ENCODE measurements at regions not wholly inside any gene's neighbourhood (a gene's known extent, or its start where the extent isn't known, plus 50 kb on each side); places are given as distances from the start of the nearest gene placed in this dataset.

DNA sequence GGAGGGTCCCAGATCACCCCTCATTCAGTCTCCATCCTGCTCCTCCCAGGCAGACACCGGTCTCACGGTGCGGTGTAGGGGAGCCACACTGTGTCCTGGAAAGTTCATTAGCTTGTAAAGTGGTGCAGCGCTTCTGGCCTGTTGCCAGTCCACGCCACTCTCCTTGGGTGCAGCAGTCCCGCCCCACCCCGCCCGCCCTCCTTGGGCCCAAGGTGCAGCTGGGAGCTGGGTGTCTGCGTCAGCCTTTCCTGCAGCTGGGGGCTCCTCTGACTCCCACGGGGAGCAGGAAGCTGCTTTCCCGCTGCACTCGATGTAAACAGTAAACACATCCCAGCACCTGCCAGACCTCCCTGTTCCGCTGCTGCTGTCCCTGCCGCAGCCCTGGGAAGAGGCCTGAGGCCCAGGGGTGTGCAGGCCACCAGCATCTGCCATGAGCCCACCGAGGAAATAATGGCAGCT, 53.8 kb upstream of the ASB18 start:
- no peaks in the 10 kb centered on the region for H3K9me3 Mint-ChIP-seq
- H3K4me3 Mint-ChIP-seq: no peak overlapping the region
- POLR2A ChIA-PET: no interaction called here
- H3K27me3 Mint-ChIP-seq: peaks cover 8% of the 10 kb centered on the region
- ATAC-seq (ENCODE audit: low read depth) (no peak), DNase-seq (no peak)
- H3K27ac Mint-ChIP-seq: no peak overlapping the region
- no peaks in the 10 kb centered on the region for H3K4me1 Mint-ChIP-seq
- no peaks in the 10 kb centered on the region for H3K36me3 Mint-ChIP-seq

DNA sequence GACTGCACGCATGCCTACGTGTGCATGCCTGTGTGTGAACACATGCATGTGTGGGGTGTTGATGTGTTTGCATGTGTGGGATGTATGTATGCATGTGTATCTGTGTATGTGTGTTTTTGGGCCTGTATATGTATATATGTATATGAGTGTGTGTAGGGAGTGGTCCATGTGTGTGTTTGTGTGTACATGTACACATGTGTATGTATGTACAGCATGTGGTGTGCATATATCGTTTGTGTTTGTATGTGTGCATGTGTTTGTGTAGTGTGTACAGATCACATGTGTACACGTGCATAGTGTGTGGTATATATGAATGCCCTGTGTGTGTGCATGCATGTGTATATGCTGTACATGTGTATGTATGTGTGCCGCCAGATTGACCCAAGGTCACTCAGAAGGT, 54.2 kb upstream of the ASB18 start:
- POLR2A ChIA-PET: no interaction called here
- Mint-ChIP-seq H3K9me3 (no peaks in the 10 kb centered on the region), H3K4me1 (no peaks in the 10 kb centered on the region), H3K27me3 (peaks cover 8% of the 10 kb centered on the region), H3K36me3 (no peaks in the 10 kb centered on the region), H3K27ac (no peak overlapping the region), H3K4me3 (no peak overlapping the region)
- DNase-seq: no peak
- no peak for ATAC-seq (ENCODE audit: low read depth)

GRCh38 chr2:236319036-236319435, 54.8 kb upstream of the ASB18 start:
- Mint-ChIP-seq H3K27me3 (peaks cover 4% of the 10 kb centered on the region), H3K9me3 (no peaks in the 10 kb centered on the region), H3K27ac (no peak overlapping the region), H3K36me3 (no peaks in the 10 kb centered on the region), H3K4me1 (no peaks in the 10 kb centered on the region), H3K4me3 (no peak overlapping the region)
- ATAC-seq (ENCODE audit: low read depth) (no peak), DNase-seq (no peak)
- POLR2A ChIA-PET: no interaction called here

DNA sequence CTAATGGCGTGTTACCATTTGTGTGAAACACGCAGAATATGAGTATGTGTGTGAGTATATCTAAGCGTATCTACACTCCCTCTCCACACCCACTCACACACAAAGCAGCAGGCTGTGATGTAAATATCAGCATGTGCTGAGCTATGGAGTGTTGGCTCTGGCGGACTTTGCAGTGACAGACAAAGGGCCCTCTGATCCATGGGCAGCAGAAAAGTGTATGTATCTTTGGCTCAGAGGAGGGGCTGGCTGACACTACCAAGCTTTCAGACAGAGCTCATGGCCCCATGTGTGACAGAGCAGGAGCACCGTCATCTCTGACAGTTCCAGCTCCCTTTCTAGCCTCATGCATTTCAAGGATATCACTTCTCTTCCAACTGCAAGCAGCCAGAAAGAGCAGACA, 57.2 kb upstream of the ASB18 start:
- POLR2A ChIA-PET: no interaction called here
- Mint-ChIP-seq H3K4me1 (no peaks in the 10 kb centered on the region), H3K36me3 (no peaks in the 10 kb centered on the region), H3K9me3 (no peaks in the 10 kb centered on the region), H3K27ac (no peak overlapping the region), H3K27me3 (no peaks in the 10 kb centered on the region), H3K4me3 (no peak overlapping the region)
- DNase-seq (no peak), ATAC-seq (ENCODE audit: low read depth) (no peak)

DNA sequence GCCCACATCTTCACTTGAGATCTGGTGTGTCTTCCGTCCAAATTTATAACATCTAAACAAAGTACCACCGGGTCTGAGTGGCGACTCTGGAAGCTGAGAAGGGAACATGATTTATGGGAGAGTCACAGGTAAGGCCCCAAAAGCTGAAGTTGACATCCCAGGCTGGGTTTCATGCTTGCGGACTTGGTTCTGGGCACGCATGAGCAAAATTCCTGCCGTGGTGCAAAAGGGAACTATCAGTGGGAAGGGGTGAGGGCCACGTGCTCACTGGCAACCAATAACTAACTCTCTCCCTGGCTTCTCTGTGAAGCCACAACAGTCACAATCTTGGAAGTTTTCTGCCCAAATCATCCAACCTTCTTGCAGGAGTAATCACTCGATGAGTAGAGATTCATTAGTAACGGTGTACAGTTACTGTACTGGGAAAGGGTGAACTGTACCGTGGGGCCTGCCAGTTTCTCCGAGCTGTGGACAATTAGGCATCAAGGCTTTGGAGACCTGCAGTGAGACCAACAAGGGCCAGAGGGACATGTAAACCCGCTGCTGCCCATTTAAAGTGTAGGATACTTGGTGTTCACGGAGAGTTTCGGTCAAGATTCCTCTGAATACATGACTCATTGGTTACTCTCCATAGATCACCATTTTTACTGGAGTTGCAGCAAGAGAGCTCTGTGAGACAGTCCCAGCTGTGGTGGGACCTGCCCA, 69.4 kb upstream of the ASB18 start:
- Mint-ChIP-seq H3K9me3 (no peaks in the 10 kb centered on the region), H3K27me3 (peaks cover 3% of the 10 kb centered on the region), H3K36me3 (no peaks in the 10 kb centered on the region), H3K4me1 (no peaks in the 10 kb centered on the region), H3K27ac (no peak overlapping the region), H3K4me3 (no peak overlapping the region)
- POLR2A ChIA-PET: no interaction called here
- ATAC-seq (ENCODE audit: low read depth): no peak
- DNase-seq: no peak

GRCh38 chr2:236334122-236334876, 70.1 kb upstream of the ASB18 start:
- POLR2A ChIA-PET: no interaction called here
- Mint-ChIP-seq H3K4me3 (no peak overlapping the region), H3K4me1 (no peaks in the 10 kb centered on the region), H3K27me3 (peaks cover 10% of the 10 kb centered on the region), H3K27ac (no peak overlapping the region), H3K36me3 (no peaks in the 10 kb centered on the region), H3K9me3 (no peaks in the 10 kb centered on the region)
- DNase-seq (no peak), ATAC-seq (ENCODE audit: low read depth) (no peak)

- Mint-ChIP-seq H3K36me3 (no peaks in the 10 kb centered on the region), H3K4me3 (no peak overlapping the region), H3K4me1 (no peaks in the 10 kb centered on the region), H3K9me3 (no peaks in the 10 kb centered on the region), H3K27me3 (peaks cover 10% of the 10 kb centered on the region), H3K27ac (no peak overlapping the region)
- POLR2A ChIA-PET: no interaction called here
- ATAC-seq (ENCODE audit: low read depth) (no peak), DNase-seq (no peak)
Observed at GRCh38 chr2:236335696-236336574, 71.7 kb upstream of the ASB18 start.

DNA sequence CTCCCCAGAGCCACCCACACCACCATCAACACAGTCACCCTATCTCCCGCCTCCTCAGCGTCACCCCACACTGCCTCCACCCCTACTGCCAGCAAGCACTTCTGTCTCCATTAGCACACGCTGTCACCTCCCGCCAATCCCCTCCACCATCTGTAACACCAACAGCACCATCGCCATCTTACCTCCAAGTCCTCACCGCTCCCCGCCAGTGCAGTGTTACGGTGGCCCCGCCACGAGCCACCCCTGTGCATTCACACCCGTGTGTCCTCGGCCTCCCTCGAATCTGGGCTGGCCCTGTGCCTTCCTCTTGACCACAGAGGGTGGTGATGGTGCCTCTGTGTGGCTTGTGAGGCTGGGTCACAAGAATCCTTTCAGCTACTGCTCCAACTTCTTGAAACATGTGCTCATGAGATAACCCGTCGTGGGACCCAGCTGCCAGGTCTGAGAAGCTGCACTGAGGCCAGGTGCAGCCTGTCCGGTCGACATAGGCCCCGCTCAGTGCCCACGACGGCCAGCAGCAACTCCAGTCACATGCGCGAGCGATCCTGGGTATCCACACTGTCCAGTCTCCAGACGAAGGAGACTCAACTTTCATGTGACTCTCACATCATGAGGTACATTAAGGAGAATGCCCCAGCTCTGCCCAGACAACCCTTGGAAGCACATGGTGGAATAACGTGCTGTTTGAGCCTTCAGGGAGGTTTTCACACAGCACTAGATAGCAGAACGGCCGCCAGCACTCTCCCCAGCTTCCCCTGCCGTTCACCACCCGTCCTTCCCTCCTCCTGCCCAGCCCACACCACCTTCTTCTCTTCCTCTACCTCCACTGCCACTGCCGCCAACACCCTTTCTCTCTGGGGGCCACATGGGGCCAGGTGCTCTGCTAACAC, 72.6 kb upstream of the ASB18 start:
- Mint-ChIP-seq H3K27ac (no peak overlapping the region), H3K4me3 (no peak overlapping the region), H3K36me3 (no peaks in the 10 kb centered on the region), H3K4me1 (no peaks in the 10 kb centered on the region), H3K27me3 (peaks cover 10% of the 10 kb centered on the region), H3K9me3 (no peaks in the 10 kb centered on the region)
- no peak for DNase-seq
- POLR2A ChIA-PET: no interaction called here
- ATAC-seq (ENCODE audit: low read depth): no peak

GRCh38 chr2:236337465-236338325, 73.5 kb upstream of the ASB18 start:
- H3K36me3 Mint-ChIP-seq: no peaks in the 10 kb centered on the region
- POLR2A ChIA-PET: no interaction called here
- H3K9me3 Mint-ChIP-seq: no peaks in the 10 kb centered on the region
- H3K4me1 Mint-ChIP-seq: no peaks in the 10 kb centered on the region
- ATAC-seq (ENCODE audit: low read depth): no peak
- peaks cover 10% of the 10 kb centered on the region for H3K27me3 Mint-ChIP-seq
- H3K4me3 Mint-ChIP-seq: no peak overlapping the region
- DNase-seq: no peak
- no peak overlapping the region for H3K27ac Mint-ChIP-seq

DNA sequence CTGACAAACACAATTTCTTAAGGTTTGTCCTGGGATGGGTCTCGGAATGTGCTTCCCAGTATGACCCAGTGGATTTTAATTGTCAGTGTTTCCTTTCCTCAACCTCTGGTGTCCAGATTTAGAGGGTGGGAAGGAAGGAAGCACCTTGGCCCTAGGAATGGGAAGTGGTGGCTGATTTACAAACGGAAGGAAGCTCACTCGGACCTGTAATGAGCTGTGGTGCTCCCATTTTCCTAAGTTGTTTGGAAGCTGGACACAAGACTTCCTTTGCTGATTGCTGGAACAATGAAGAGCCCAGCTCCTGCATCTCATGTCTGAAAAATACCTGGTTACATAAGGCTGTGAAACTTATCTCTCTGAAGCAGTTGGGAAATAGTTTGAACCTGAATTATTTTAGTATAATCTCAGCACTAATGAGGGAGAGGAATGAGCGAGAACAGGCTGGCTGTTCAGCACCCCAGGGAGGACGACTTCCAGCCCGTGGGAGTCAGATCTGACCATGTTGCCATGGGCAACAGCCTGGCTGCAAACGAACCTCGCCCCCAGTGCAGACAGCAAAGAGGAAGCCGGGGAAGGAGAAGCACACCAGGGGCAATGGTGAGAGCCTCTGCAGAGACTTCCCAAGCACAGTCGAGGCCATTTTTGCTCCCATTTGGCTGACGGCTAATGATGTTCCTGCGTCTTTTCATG, 74.4 kb upstream of the ASB18 start:
- H3K36me3 Mint-ChIP-seq: no peaks in the 10 kb centered on the region
- H3K4me3 Mint-ChIP-seq: no peak overlapping the region
- H3K9me3 Mint-ChIP-seq: no peaks in the 10 kb centered on the region
- ATAC-seq (ENCODE audit: low read depth): no peak
- DNase-seq: no peak
- POLR2A ChIA-PET: no interaction called here
- no peaks in the 10 kb centered on the region for H3K4me1 Mint-ChIP-seq
- no peak overlapping the region for H3K27ac Mint-ChIP-seq
- peaks cover 10% of the 10 kb centered on the region for H3K27me3 Mint-ChIP-seq

- no peak for ATAC-seq (ENCODE audit: low read depth)
- Mint-ChIP-seq H3K4me1 (no peaks in the 10 kb centered on the region), H3K4me3 (no peak overlapping the region), H3K27me3 (peaks cover 10% of the 10 kb centered on the region), H3K27ac (no peak overlapping the region), H3K9me3 (no peaks in the 10 kb centered on the region), H3K36me3 (no peaks in the 10 kb centered on the region)
- POLR2A ChIA-PET: no interaction called here
- DNase-seq: no peak
Observed at GRCh38 chr2:236340251-236340650, 76.0 kb upstream of the ASB18 start.

DNA sequence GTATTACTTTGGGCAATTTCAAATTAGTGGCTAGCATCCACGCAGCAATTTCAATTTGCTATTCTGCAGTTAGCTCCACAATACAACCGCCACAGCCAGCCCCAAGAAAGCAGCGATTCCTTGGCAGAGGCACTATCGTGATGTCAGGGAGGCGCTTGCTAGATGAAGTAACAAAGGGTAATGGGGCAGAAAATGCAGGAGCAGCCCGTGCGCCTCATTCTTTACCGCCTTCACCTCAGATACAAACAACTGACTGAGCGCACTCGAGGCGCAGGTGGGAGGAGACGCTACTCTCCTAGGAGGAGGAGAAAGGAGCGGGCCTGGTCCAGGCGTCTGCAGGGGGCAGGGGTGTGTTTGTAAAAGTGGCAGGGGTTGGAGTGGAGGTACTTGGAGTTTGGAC, 76.9 kb upstream of the ASB18 start:
- DNase-seq (no peak), ATAC-seq (ENCODE audit: low read depth) (no peak)
- Mint-ChIP-seq H3K4me3 (no peak overlapping the region), H3K36me3 (no peaks in the 10 kb centered on the region), H3K9me3 (no peaks in the 10 kb centered on the region), H3K4me1 (no peaks in the 10 kb centered on the region), H3K27me3 (peaks cover 10% of the 10 kb centered on the region), H3K27ac (no peak overlapping the region)
- POLR2A ChIA-PET: no interaction called here
